Limb (tissue), 2 donors: ENCODE measurements at regions not wholly inside any gene's neighbourhood (a gene's known extent, or its start where the extent isn't known, plus 50 kb on each side); places are given as distances from the start of the nearest gene placed in this dataset.
A peak's percentile ranks its signal among the peaks of the same experiment; 100 is the strongest.

ENCODE experiments used
- DNase-seq, 2 donors: peaks; one replicate each; pipeline ENCODE4 v3.0.0-alpha.2; 2016; ENCODE audit errors: extremely low spot score in 2 of 2

- no peak for DNase-seq
Observed at GRCh38 chr16:63563819-63564505, 1527.7 kb upstream of the CDH8 start.

DNA sequence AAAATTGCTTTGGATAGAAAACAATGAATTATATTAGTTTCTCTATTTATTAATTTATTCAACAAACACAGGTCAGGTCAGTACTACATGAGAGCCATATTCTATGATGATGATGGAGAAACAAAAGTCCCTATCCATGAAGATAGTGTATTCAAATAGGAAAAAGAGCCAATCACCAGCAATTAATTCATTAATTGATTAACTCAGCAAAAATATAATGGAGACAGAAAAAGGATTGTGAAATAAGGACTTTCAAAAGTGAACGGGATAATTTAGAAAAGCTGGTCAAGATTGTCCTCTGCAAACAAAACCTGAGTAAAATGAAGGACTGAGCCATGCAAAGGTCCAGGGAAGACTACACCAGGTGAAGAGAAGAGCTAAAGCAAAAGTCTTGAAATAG is 1517.7 kb upstream of the CDH8 start:
- DNase-seq, result no peak

- no peak for DNase-seq
Observed at GRCh38 chr16:63539276-63539675, 1503.0 kb upstream of the CDH8 start.

GRCh38 chr16:63530974-63531373 is 1494.7 kb upstream of the CDH8 start:
- DNase-seq, result no peak

DNA sequence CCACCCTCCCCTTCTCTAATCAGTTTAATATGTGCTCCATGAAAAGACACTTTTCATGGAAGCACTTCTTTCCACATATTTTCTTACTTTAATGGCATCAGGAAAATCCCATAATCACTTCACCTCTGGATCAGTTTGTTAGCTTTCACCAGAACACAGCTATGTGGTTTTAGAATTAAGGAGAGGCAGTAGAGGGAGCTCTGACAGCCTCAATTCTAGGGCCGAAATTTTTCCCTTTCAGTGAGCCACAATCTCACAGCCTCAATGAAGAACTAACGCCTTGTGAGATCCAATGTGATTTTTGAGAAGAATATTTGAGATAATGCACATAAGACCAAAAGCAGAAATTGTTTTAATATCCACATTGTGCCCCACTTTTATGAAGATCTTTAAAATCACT is 1494.0 kb upstream of the CDH8 start:
- DNase-seq, result no peak

- no peak for DNase-seq
Observed at GRCh38 chr16:63527404-63527803, 1491.2 kb upstream of the CDH8 start.

DNA sequence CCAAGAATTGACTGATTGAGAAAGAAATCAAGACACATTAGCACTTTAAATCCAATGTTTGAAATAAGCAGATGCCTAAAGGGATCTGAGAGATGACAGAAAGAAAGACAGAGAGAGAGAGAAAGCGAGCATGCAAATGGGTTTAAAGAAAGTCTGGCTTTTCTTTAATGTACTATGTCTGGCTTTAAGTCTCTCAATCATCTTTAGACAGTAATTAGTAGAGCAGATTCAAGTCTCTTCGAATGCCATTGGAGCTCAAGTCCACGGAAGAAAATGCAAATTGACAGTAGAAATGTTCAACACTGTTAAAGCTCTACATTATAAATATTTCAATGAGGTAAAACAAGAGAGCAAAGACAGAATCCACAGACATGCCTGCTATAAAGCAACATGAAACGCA is 1480.2 kb upstream of the CDH8 start:
- DNase-seq, result no peak

DNA sequence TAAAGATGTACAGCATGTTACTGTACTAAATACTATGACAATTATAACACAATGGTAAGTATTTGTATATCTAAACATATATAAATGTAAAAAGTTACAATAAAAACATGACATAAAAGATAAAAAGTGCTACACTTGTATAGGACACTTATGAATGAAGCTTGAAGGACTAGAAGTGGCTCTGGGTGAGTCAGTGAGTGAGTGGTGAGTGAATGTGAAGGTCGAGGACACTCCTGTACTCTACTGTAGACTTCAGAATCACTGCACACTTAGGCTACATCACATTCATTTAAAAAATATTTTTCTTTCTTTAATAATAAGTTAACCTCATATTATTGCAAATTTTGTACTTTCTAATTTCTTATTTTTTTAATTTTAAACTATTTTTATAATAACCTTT is 1476.7 kb upstream of the CDH8 start:
- no peak for DNase-seq

GRCh38 chr16:63497408-63497807 is 1461.2 kb upstream of the CDH8 start:
- no peak for DNase-seq

- DNase-seq, result no peak
Observed at GRCh38 chr16:63496282-63496681, 1460.0 kb upstream of the CDH8 start.

- DNase-seq, result no peak
Observed at GRCh38 chr16:63488955-63489354, 1452.7 kb upstream of the CDH8 start.

DNA sequence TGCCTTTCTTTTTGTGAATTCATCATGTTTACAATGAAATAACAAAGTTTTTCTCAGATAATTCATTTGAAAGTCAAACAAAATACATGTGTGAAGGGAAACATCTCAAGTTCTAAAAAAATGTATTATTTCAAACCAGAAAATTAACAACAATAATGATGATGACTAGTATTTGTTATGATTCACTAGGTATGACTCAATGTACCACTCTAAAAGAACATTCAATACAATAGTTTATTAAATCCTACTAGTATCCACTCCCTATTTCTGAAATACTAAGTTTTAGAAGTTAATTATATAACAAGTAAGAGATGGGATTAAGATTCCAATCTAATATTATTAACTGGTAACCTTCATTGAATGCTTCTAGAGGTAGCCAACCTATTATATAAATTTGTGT is 1444.8 kb upstream of the CDH8 start:
- no peak for DNase-seq

GRCh38 chr16:63473725-63474124 is 1437.5 kb upstream of the CDH8 start:
- DNase-seq, result no peak

DNA sequence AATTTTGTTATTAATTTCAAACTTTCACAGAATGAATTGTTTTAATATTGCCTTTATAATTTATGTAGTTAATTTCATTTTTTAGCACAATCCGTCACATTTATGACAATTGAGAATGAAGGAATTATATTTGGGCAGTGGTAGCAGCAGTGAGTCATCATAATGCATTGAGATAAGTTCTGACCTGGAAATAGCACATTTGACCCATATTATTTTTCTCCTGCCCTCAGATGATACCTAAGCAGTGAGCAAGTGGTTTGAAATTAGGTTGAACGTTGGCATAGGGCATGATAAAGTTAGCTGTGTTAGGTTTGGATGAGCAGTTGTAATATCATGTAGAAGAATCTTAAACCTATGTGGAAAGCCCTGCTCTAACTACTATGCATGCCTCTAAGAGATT is 1431.3 kb upstream of the CDH8 start:
- DNase-seq, result no peak

- DNase-seq, result no peak
Observed at GRCh38 chr16:63462316-63462715, 1426.1 kb upstream of the CDH8 start.

- DNase-seq, result peak; percentile 66 to 67
Observed at GRCh38 chr16:63461248-63461841, 1425.1 kb upstream of the CDH8 start.

GRCh38 chr16:63458846-63459245 is 1422.6 kb upstream of the CDH8 start:
- DNase-seq, result no peak

GRCh38 chr16:63457869-63458268 is 1421.6 kb upstream of the CDH8 start:
- DNase-seq, result no peak

DNA sequence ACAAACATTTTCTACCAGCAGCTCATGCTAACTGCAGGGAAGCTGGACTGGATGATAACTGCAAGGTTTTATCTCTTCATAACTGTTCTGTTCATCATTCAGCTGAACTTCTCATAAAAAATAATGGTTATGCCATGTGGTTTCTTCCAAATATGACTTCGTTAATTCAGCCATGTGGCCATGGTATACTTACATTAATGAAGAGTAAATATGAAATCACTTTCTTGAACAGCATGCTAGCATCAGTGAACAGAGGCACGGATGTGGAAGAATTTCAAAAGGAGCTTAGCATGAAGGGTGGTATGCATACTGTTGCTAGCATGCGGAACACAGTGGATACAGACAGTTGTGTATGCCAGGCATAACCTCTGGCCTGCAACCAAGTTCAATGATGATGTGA is 1417.0 kb upstream of the CDH8 start:
- DNase-seq, result no peak

GRCh38 chr16:63447121-63447520 is 1410.9 kb upstream of the CDH8 start:
- no peak for DNase-seq

GRCh38 chr16:63442246-63442645 is 1406.0 kb upstream of the CDH8 start:
- DNase-seq, result no peak

- no peak for DNase-seq
Observed at GRCh38 chr16:63426275-63426870, 1390.1 kb upstream of the CDH8 start.

DNA sequence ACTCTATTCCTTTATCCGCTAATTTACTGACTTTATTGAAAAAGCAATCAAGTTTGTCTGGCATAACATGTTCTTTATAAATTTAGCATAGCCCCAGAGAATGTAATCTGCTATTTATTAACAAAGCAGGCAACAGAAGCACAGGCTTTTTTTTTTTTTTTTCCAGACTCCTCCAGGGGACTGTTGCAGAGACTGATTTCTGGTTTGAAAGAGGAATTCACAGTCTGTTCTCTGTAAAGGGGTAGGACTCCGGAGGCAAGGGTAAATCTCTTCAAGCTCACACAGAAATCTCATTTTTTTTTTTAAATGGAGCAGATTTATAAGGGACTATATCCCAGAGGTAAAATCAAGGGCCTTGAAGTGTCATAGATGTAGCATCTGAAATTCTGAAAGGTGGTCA is 1386.5 kb upstream of the CDH8 start:
- no peak for DNase-seq
